ENCODE measurements at regions not wholly inside any gene's neighbourhood (a gene's known extent, or its start where the extent isn't known, plus 50 kb on each side); places are given as distances from the start of the nearest gene placed in this dataset.
"Not testable (repeated sequence)": the region's sequence is repeated elsewhere in the genome, so short reads cannot be mapped to it uniquely, and the experiment has no call there.

DNA sequence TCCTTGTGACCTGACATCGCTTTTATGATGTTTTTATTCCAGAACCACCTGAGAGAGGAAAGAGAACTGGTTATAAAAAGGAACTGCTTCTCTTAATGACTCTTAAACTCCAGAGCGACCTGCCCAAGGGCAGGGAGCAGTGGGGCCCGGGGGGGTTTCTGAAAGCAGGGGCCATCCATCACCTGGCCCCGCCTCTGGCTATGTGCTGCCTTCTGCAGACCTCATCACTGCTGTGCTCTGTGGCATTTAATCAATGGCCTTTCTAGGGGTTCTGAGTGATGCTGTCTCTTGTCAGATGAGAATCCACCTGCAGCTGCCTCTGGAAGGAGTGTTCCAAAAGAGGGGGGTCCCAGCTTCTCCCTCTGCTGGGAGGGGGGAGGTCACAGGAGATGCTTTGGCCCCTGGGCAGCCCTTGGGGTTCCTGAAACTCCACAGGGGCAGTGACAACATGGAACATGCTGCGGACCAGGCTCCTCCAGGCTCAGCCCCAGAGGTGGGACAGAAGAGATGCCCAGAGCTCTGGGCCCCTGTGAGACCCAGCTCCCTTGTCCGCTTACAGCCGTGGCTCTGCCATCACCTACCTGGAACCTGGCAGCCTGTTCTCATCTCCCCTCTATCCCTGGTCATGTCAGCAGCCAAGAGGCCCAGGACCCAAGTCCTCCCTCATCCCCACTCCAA lies 177.1 kb upstream of the SULF2 start:
- Histone ChIP-seq H3K4me3 (ENCODE audit: low read depth in 1 of 2, low read length in 1 of 2) (no peak overlapping the region), H3K36me3 (no peaks in the 10 kb centered on the region), H3K27ac (no peak overlapping the region), H3K27me3 (no peaks in the 10 kb centered on the region), H3K9me3 (no peaks in the 10 kb centered on the region), H3K4me1 (ENCODE audit: control insufficient read depth in 1 of 2, insufficient read depth in 1 of 2, low read depth in 1 of 2, low read length in 1 of 2) (no peaks in the 10 kb centered on the region)
- TF ChIP-seq CTCF (IDR thresholded peaks at IDR 0.05): no peak

DNA sequence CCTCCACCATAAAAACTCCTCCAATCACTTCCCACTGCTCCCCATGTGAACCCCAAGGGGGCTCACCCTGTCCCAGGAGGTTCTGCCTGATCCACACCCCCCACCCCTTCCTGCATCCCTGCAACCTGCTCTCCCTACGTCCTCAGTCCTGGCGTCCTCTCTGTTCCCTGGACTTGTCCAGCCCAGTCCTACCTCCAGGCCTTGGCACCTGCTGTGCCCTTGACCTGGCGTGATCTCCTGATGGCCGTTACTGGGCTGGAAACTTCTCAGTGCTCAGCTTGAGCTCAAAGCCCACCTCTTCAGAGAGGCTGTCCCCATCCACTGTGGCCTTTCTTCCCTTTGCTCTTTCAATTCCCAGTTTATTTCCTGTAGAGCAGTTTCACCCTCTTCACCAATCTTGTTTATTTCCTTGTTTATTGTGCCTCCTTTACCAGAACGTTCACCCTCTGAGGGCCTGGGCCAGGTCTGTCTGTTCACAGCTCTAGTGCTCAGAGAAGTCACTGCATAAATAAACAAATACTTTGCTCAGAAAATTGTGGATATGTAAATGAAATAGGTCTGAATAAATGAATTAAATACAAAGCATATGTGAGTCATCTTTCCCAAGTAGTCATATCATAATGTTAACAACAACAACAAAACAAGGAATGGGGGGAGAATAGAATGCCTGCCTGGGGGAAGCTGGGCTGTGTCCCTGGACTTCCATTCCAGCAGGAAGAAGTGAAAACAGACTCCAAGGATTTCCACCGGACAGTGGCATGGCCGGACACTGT lies 175.7 kb upstream of the SULF2 start:
- H3K27me3 ChIP-seq: no peaks in the 10 kb centered on the region
- no peaks in the 10 kb centered on the region for H3K36me3 ChIP-seq
- no peak overlapping the region for H3K4me3 ChIP-seq (ENCODE audit: low read depth in 1 of 2, low read length in 1 of 2)
- H3K9me3 ChIP-seq: no peaks in the 10 kb centered on the region
- H3K27ac ChIP-seq: no peak overlapping the region
- TF ChIP-seq CTCF (IDR thresholded peaks at IDR 0.05): no peak
- no peaks in the 10 kb centered on the region for H3K4me1 ChIP-seq (ENCODE audit: control insufficient read depth in 1 of 2, insufficient read depth in 1 of 2, low read depth in 1 of 2, low read length in 1 of 2)

DNA sequence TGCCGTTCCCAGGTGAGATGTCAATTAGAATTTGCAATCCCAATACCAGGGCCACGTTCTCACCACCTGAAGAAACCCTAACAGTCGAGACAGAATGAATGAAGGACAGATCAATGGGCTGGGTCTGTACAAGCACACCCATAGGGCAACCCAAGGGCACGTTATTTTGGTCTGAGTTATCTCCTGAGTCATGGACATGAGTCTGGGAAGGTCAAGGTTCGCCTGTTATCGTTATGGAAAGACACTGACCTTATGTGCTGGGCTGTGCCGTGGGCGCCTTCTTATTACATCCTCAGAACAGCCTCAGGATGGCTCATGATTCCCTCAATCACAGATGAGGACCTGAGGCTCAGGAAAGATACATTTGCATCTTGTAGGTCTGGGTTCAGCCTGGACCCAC lies 175.0 kb upstream of the SULF2 start:
- no peaks in the 10 kb centered on the region for H3K4me1 ChIP-seq (ENCODE audit: control insufficient read depth in 1 of 2, insufficient read depth in 1 of 2, low read depth in 1 of 2, low read length in 1 of 2)
- no peaks in the 10 kb centered on the region for H3K27me3 ChIP-seq
- TF ChIP-seq CTCF (IDR thresholded peaks at IDR 0.05): no peak
- H3K9me3 ChIP-seq: no peaks in the 10 kb centered on the region
- no peak overlapping the region for H3K27ac ChIP-seq
- H3K36me3 ChIP-seq: no peaks in the 10 kb centered on the region
- no peak overlapping the region for H3K4me3 ChIP-seq (ENCODE audit: low read depth in 1 of 2, low read length in 1 of 2)

- not testable (repeated sequence) for H3K27ac ChIP-seq; H3K4me1 ChIP-seq (ENCODE audit: control insufficient read depth in 1 of 2, insufficient read depth in 1 of 2, low read depth in 1 of 2, low read length in 1 of 2); H3K4me3 ChIP-seq (ENCODE audit: low read depth in 1 of 2, low read length in 1 of 2); H3K36me3 ChIP-seq; H3K27me3 ChIP-seq; H3K9me3 ChIP-seq
These were observed 172.9 kb upstream of the SULF2 start for GRCh38 chr20:47957989-47958801.

DNA sequence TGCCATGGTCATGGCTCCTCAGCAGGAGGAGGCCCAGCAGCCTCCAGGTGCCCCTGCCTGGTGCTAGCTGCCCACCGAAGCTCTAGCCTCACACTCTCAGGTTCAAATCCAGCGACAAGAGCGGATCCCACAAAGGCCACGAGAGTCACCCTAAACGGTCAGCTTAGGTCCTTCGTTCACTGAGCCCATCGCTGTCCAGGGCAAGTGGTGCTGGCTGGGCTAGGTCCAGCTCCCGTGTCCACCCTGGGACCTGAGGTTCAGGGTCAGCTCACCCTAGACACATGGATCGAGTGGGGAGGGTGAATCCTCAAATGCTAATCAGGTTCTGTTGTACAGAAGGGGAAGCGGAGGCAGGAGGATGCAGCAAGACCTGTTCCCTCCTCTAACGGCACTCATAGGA lies 171.9 kb upstream of the SULF2 start:
- no peaks in the 10 kb centered on the region for H3K9me3 ChIP-seq
- H3K27ac ChIP-seq: no peak overlapping the region
- H3K4me1 ChIP-seq (ENCODE audit: control insufficient read depth in 1 of 2, insufficient read depth in 1 of 2, low read depth in 1 of 2, low read length in 1 of 2): peaks cover 6% of the 10 kb centered on the region in 2 experiments
- H3K4me3 ChIP-seq (ENCODE audit: low read depth in 1 of 2, low read length in 1 of 2): no peak overlapping the region
- TF ChIP-seq CTCF (IDR thresholded peaks at IDR 0.05): no peak
- no peaks in the 10 kb centered on the region for H3K27me3 ChIP-seq
- no peaks in the 10 kb centered on the region for H3K36me3 ChIP-seq
